Common myeloid progenitor, CD34-positive (primary cell): ENCODE measurements at regions not wholly inside any gene's neighbourhood (a gene's known extent, or its start where the extent isn't known, plus 50 kb on each side); places are given as distances from the start of the nearest gene placed in this dataset.

Source experiments
- CTCF ChIA-PET: fragments of 350-600 bp; sonication (Branson Sonifier 250); formaldehyde crosslinking; loops from one replicate; lab custom pipeline; 2021; ENCODE audit warnings: antibody characterized with exemption; lab: Charles Lee
- POLR2A ChIA-PET: fragments of 350-600 bp; sonication (Branson Sonifier 250); formaldehyde crosslinking; loops from one replicate; lab custom pipeline; 2021; ENCODE audit warnings: antibody characterized with exemption; lab: Charles Lee
- DNase-seq, 3 donors: peaks; one replicate each; pipeline versions ENCODE4 v3.0.0 to v3.0.0-alpha.2; 2013
- H3K27ac ChIP-seq, 2 experiments: 1 replicate in 1 of 2; 2 replicates in 1 of 2; pipeline ENCODE4 v1.7.0; 2013; ENCODE audit warnings: inconsistent platforms in 2 of 2, low read length in 2 of 2, mild to moderate bottlenecking in 2 of 2, low read depth in 1 of 2, moderate library complexity in 1 of 2; ENCODE audit not compliant: severe bottlenecking in 2 of 2, insufficient read depth in 1 of 2, poor library complexity in 1 of 2
- H3K27me3 ChIP-seq, 5 experiments: replicated peaks in 2 of 5; 1 replicate in 3 of 5; 2 replicates in 2 of 5; pipeline versions ENCODE4 v1.6.1 to v1.7.0; 2013; ENCODE audit warnings: low read length in 4 of 5, mild to moderate bottlenecking in 2 of 5, moderate library complexity in 2 of 5, inconsistent platforms in 1 of 5; ENCODE audit not compliant: insufficient read depth in 5 of 5, control insufficient read depth in 4 of 5
- H3K36me3 ChIP-seq, 4 experiments: 1 replicate in 2 of 4; 2 replicates in 2 of 4; pipeline versions ENCODE4 v1.6.1 to v1.7.0; 2013; ENCODE audit warnings: low read length in 3 of 4, control low read depth in 1 of 4, mild to moderate bottlenecking in 1 of 4; ENCODE audit not compliant: control insufficient read depth in 4 of 4, insufficient read depth in 4 of 4
- H3K4me1 ChIP-seq, 4 experiments: 1 replicate in 3 of 4; 2 replicates in 1 of 4; pipeline versions ENCODE4 v1.6.1 to v1.7.1; 2013; ENCODE audit warnings: low read length in 3 of 4, mild to moderate bottlenecking in 3 of 4, control low read depth in 1 of 4, inconsistent platforms in 1 of 4, moderate library complexity in 1 of 4; ENCODE audit not compliant: control insufficient read depth in 4 of 4, insufficient read depth in 4 of 4; ENCODE audit errors: control extremely low read depth in 1 of 4
- H3K4me3 ChIP-seq, 7 experiments: 1 replicate in 4 of 7; 2 replicates in 3 of 7; pipeline versions ENCODE4 v1.5.1 to v1.7.0; 2013; ENCODE audit warnings: mild to moderate bottlenecking in 7 of 7, low read length in 6 of 7, moderate library complexity in 6 of 7, inconsistent platforms in 2 of 7, low read depth in 2 of 7, control low read depth in 1 of 7; ENCODE audit not compliant: insufficient read depth in 4 of 7, control insufficient read depth in 1 of 7; ENCODE audit errors: extremely low read depth in 1 of 7
- H3K9me3 ChIP-seq, 5 experiments: 1 replicate in 4 of 5; 2 replicates in 1 of 5; pipeline versions ENCODE4 v1.6.1 to v1.7.1; 2013; ENCODE audit warnings: low read length in 4 of 5, mild to moderate bottlenecking in 2 of 5, inconsistent platforms in 1 of 5, low read depth in 1 of 5, moderate library complexity in 1 of 5; ENCODE audit not compliant: control insufficient read depth in 4 of 5, insufficient read depth in 2 of 5; ENCODE audit errors: control extremely low read depth in 1 of 5
- WGBS: methylation state at CpG from one replicate; pipeline ENCODE4 v1.1.5; 2013; ENCODE audit not compliant: insufficient coverage; 5-methylcytosine and 5-hydroxymethylcytosine counted together

- no CpG with 5 or more reads among the region's 1 CpG for WGBS
Measured at GRCh38 chrX:98506907-98507306, 1623.2 kb downstream of the RPA4 start.

GRCh38 chrX:98514032-98514431 lies 1630.3 kb downstream of the RPA4 start:
- no peak overlapping the region for H3K4me3 ChIP-seq
- no peaks in the 10 kb centered on the region for H3K36me3 ChIP-seq
- DNase-seq, result no peak
- no peak overlapping the region for H3K27ac ChIP-seq
- CTCF ChIA-PET, result no interaction called here
- POLR2A ChIA-PET, result no interaction called here
- no peaks in the 10 kb centered on the region for H3K4me1 ChIP-seq
- no peaks in the 10 kb centered on the region for H3K9me3 ChIP-seq
- no peaks in the 10 kb centered on the region for H3K27me3 ChIP-seq

More at GRCh38 chrX:98506907-98507306, 1623.2 kb downstream of the RPA4 start:
- no peak for DNase-seq
- POLR2A ChIA-PET, result no interaction called here
- H3K36me3 ChIP-seq, result no peaks in the 10 kb centered on the region
- CTCF ChIA-PET, result no interaction called here
- H3K4me3 ChIP-seq, result no peak overlapping the region
- no peaks in the 10 kb centered on the region for H3K27me3 ChIP-seq
- H3K4me1 ChIP-seq, result no peaks in the 10 kb centered on the region
- H3K9me3 ChIP-seq, result no peaks in the 10 kb centered on the region
- H3K27ac ChIP-seq, result no peak overlapping the region

- Histone ChIP-seq H3K27ac (no peak overlapping the region), H3K9me3 (no peaks in the 10 kb centered on the region), H3K4me1 (no peaks in the 10 kb centered on the region), H3K27me3 (no peaks in the 10 kb centered on the region), H3K36me3 (no peaks in the 10 kb centered on the region), H3K4me3 (no peak overlapping the region)
- ChIA-PET POLR2A (no interaction called here), CTCF (no interaction called here)
- no CpG with 5 or more reads among the region's 1 CpG for WGBS
- DNase-seq, result no peak
Measured at GRCh38 chrX:98516120-98516519, 1632.4 kb downstream of the RPA4 start.

- Histone ChIP-seq H3K36me3 (no peaks in the 10 kb centered on the region), H3K27me3 (peaks cover 0 to 3% (median 0%) of the 10 kb centered on the region in 5 experiments), H3K4me3 (no peak overlapping the region), H3K27ac (no peak overlapping the region), H3K4me1 (no peaks in the 10 kb centered on the region), H3K9me3 (no peaks in the 10 kb centered on the region)
- CTCF ChIA-PET, result no interaction called here
- no CpG with 5 or more reads among the region's 3 CpGs for whole genome bisulfite sequencing
- no peak for DNase-seq
- POLR2A ChIA-PET, result no interaction called here
Measured at GRCh38 chrX:98523026-98523425, 1639.3 kb downstream of the RPA4 start.

- peaks cover 0 to 3% (median 0%) of the 10 kb centered on the region in 5 experiments for H3K27me3 ChIP-seq
- ChIA-PET CTCF (no interaction called here), POLR2A (no interaction called here)
- no peaks in the 10 kb centered on the region for H3K36me3 ChIP-seq
- no peak overlapping the region for H3K4me3 ChIP-seq
- no peak for DNase-seq
- H3K27ac ChIP-seq, result no peak overlapping the region
- 72% methylated on average over 3 of the region's 3 CpGs for WGBS
- no peaks in the 10 kb centered on the region for H3K4me1 ChIP-seq
- H3K9me3 ChIP-seq, result no peaks in the 10 kb centered on the region
Measured at GRCh38 chrX:98523521-98523920, 1639.8 kb downstream of the RPA4 start.

GRCh38 chrX:98548519-98548918 lies 1664.8 kb downstream of the RPA4 start:
- ChIA-PET POLR2A (no interaction called here), CTCF (no interaction called here)
- no peaks in the 10 kb centered on the region for H3K9me3 ChIP-seq
- no peaks in the 10 kb centered on the region for H3K36me3 ChIP-seq
- WGBS, result 40% methylated on average over 2 of the region's 2 CpGs
- H3K4me3 ChIP-seq, result no peak overlapping the region
- H3K4me1 ChIP-seq, result no peaks in the 10 kb centered on the region
- H3K27ac ChIP-seq, result no peak overlapping the region
- no peaks in the 10 kb centered on the region for H3K27me3 ChIP-seq
- DNase-seq, result no peak

GRCh38 chrX:98568795-98569194 lies 1685.1 kb downstream of the RPA4 start:
- no peaks in the 10 kb centered on the region for H3K36me3 ChIP-seq
- H3K4me1 ChIP-seq, result no peaks in the 10 kb centered on the region
- DNase-seq, result no peak
- POLR2A ChIA-PET, result no interaction called here
- no peak overlapping the region for H3K27ac ChIP-seq
- no CpG with 5 or more reads among the region's 2 CpGs for WGBS
- H3K27me3 ChIP-seq, result no peaks in the 10 kb centered on the region
- H3K4me3 ChIP-seq, result no peak overlapping the region
- H3K9me3 ChIP-seq, result no peaks in the 10 kb centered on the region
- CTCF ChIA-PET, result no interaction called here
